ENCODE measurements at regions not wholly inside any gene's neighbourhood (a gene's known extent, or its start where the extent isn't known, plus 50 kb on each side); places are given as distances from the start of the nearest gene placed in this dataset.
"Not testable (repeated sequence)": the region's sequence is repeated elsewhere in the genome, so short reads cannot be mapped to it uniquely, and the experiment has no call there.

GRCh38 chr7:52547308-52547910 is 488.0 kb upstream of the POM121L12 start:
- ChIA-PET CTCF (ENCODE audit: partially characterized antibody) (no interaction called here), POLR2A (ENCODE audit: partially characterized antibody) (no interaction called here)
- no peak overlapping the region for H3K27ac Mint-ChIP-seq
- Histone ChIP-seq H3K36me3 (ENCODE audit: insufficient read depth, low read length) (no peaks in the 10 kb centered on the region), H3K27ac (ENCODE audit: low read depth, low read length) (no peak overlapping the region), H3K27me3 (ENCODE audit: insufficient read depth, low read length) (no peaks in the 10 kb centered on the region), H3K9me3 (ENCODE audit: control insufficient read depth in 1 of 2, low read length in 2 of 2) (no peaks in the 10 kb centered on the region), H3K4me3 (ENCODE audit: low read length in 2 of 2) (no peak overlapping the region), H3K4me1 (ENCODE audit: insufficient read depth, low read length) (no peaks in the 10 kb centered on the region)
- peaks cover 1 to 27% (median 18%) of the 10 kb centered on the region in 8 donors for H3K9me3 Mint-ChIP-seq
- H3K4me3 Mint-ChIP-seq: no peak overlapping the region
- no peak for DNase-seq
- H3K36me3 Mint-ChIP-seq: no peaks in the 10 kb centered on the region
- no peaks in the 10 kb centered on the region for H3K27me3 Mint-ChIP-seq
- no peaks in the 10 kb centered on the region for H3K4me1 Mint-ChIP-seq
- intact Hi-C loops (cut with micrococcal nuclease): no loop called here

- H3K4me1 Mint-ChIP-seq; H3K4me3 ChIP-seq (ENCODE audit: low read length in 2 of 2); H3K27me3 ChIP-seq (ENCODE audit: insufficient read depth, low read length); H3K4me1 ChIP-seq (ENCODE audit: insufficient read depth, low read length); H3K27ac ChIP-seq (ENCODE audit: low read depth, low read length); H3K4me3 Mint-ChIP-seq; DNase-seq; H3K27ac Mint-ChIP-seq; H3K27me3 Mint-ChIP-seq; H3K36me3 ChIP-seq (ENCODE audit: insufficient read depth, low read length); POLR2A ChIA-PET (ENCODE audit: partially characterized antibody); H3K9me3 ChIP-seq (ENCODE audit: control insufficient read depth in 1 of 2, low read length in 2 of 2); intact Hi-C loops (cut with micrococcal nuclease); H3K36me3 Mint-ChIP-seq; CTCF ChIA-PET (ENCODE audit: partially characterized antibody): not testable (repeated sequence)
- H3K9me3 Mint-ChIP-seq: peaks cover 6 to 32% (median 19%) of the 10 kb centered on the region in 8 donors
These were observed 494.2 kb upstream of the POM121L12 start for GRCh38 chr7:52541198-52541765.

- H3K4me3 Mint-ChIP-seq: no peak overlapping the region
- no peaks in the 10 kb centered on the region for H3K36me3 Mint-ChIP-seq
- H3K4me1 Mint-ChIP-seq: no peaks in the 10 kb centered on the region
- H3K4me1 ChIP-seq (ENCODE audit: insufficient read depth, low read length): no peaks in the 10 kb centered on the region
- no peak overlapping the region for H3K27ac ChIP-seq (ENCODE audit: low read depth, low read length)
- no peak for DNase-seq
- no peaks in the 10 kb centered on the region for H3K9me3 ChIP-seq (ENCODE audit: control insufficient read depth in 1 of 2, low read length in 2 of 2)
- ChIA-PET POLR2A (ENCODE audit: partially characterized antibody) (no interaction called here), CTCF (ENCODE audit: partially characterized antibody) (no interaction called here)
- no peak overlapping the region for H3K4me3 ChIP-seq (ENCODE audit: low read length in 2 of 2)
- no peaks in the 10 kb centered on the region for H3K27me3 Mint-ChIP-seq
- H3K27ac Mint-ChIP-seq: no peak overlapping the region
- H3K36me3 ChIP-seq (ENCODE audit: insufficient read depth, low read length): no peaks in the 10 kb centered on the region
- H3K9me3 Mint-ChIP-seq: peaks cover 7 to 33% (median 20%) of the 10 kb centered on the region in 8 donors
- H3K27me3 ChIP-seq (ENCODE audit: insufficient read depth, low read length): no peaks in the 10 kb centered on the region
- intact Hi-C loops (cut with micrococcal nuclease): no loop called here
These were observed 495.4 kb upstream of the POM121L12 start for GRCh38 chr7:52540041-52540440.

GRCh38 chr7:52539414-52539813 is 496.0 kb upstream of the POM121L12 start:
- no peaks in the 10 kb centered on the region for H3K9me3 ChIP-seq (ENCODE audit: control insufficient read depth in 1 of 2, low read length in 2 of 2)
- Mint-ChIP-seq H3K36me3 (no peaks in the 10 kb centered on the region), H3K27me3 (no peaks in the 10 kb centered on the region), H3K27ac (no peak overlapping the region), H3K4me1 (no peaks in the 10 kb centered on the region), H3K9me3 (peaks cover 7 to 33% (median 19%) of the 10 kb centered on the region in 8 donors), H3K4me3 (no peak overlapping the region)
- no peaks in the 10 kb centered on the region for H3K36me3 ChIP-seq (ENCODE audit: insufficient read depth, low read length)
- H3K4me1 ChIP-seq (ENCODE audit: insufficient read depth, low read length): no peaks in the 10 kb centered on the region
- H3K27ac ChIP-seq (ENCODE audit: low read depth, low read length): no peak overlapping the region
- H3K4me3 ChIP-seq (ENCODE audit: low read length in 2 of 2): no peak overlapping the region
- ChIA-PET POLR2A (ENCODE audit: partially characterized antibody) (no interaction called here), CTCF (ENCODE audit: partially characterized antibody) (no interaction called here)
- H3K27me3 ChIP-seq (ENCODE audit: insufficient read depth, low read length): no peaks in the 10 kb centered on the region
- DNase-seq: no peak
- intact Hi-C loops (cut with micrococcal nuclease): no loop called here

- Mint-ChIP-seq H3K4me1 (no peaks in the 10 kb centered on the region), H3K36me3 (no peaks in the 10 kb centered on the region), H3K27ac (no peak overlapping the region), H3K9me3 (peaks cover 8 to 38% (median 24%) of the 10 kb centered on the region in 8 donors), H3K4me3 (no peak overlapping the region), H3K27me3 (no peaks in the 10 kb centered on the region)
- Histone ChIP-seq H3K27ac (ENCODE audit: low read depth, low read length) (no peak overlapping the region), H3K9me3 (ENCODE audit: control insufficient read depth in 1 of 2, low read length in 2 of 2) (no peaks in the 10 kb centered on the region), H3K4me1 (ENCODE audit: insufficient read depth, low read length) (no peaks in the 10 kb centered on the region), H3K27me3 (ENCODE audit: insufficient read depth, low read length) (no peaks in the 10 kb centered on the region), H3K4me3 (ENCODE audit: low read length in 2 of 2) (no peak overlapping the region), H3K36me3 (ENCODE audit: insufficient read depth, low read length) (no peaks in the 10 kb centered on the region)
- intact Hi-C loops (cut with micrococcal nuclease): no loop called here
- ChIA-PET CTCF (ENCODE audit: partially characterized antibody) (no interaction called here), POLR2A (ENCODE audit: partially characterized antibody) (no interaction called here)
- DNase-seq: no peak
These were observed 498.4 kb upstream of the POM121L12 start for GRCh38 chr7:52537051-52537450.

- no peak for DNase-seq
- CTCF ChIA-PET (ENCODE audit: partially characterized antibody): no interaction called here
- intact Hi-C loops (cut with micrococcal nuclease): no loop called here
- H3K27me3 ChIP-seq (ENCODE audit: insufficient read depth, low read length): no peaks in the 10 kb centered on the region
- no peaks in the 10 kb centered on the region for H3K36me3 ChIP-seq (ENCODE audit: insufficient read depth, low read length)
- no peak overlapping the region for H3K27ac ChIP-seq (ENCODE audit: low read depth, low read length)
- H3K4me3 ChIP-seq (ENCODE audit: low read length in 2 of 2): no peak overlapping the region
- Mint-ChIP-seq H3K27ac (no peak overlapping the region), H3K36me3 (no peaks in the 10 kb centered on the region), H3K9me3 (peaks cover 0 to 22% (median 6%) of the 10 kb centered on the region in 8 donors), H3K4me1 (no peaks in the 10 kb centered on the region), H3K4me3 (no peak overlapping the region), H3K27me3 (no peaks in the 10 kb centered on the region)
- no peaks in the 10 kb centered on the region for H3K4me1 ChIP-seq (ENCODE audit: insufficient read depth, low read length)
- POLR2A ChIA-PET (ENCODE audit: partially characterized antibody): no interaction called here
- no peaks in the 10 kb centered on the region for H3K9me3 ChIP-seq (ENCODE audit: control insufficient read depth in 1 of 2, low read length in 2 of 2)
These were observed 509.6 kb upstream of the POM121L12 start for GRCh38 chr7:52525772-52526341.

GRCh38 chr7:52518869-52519268 is 516.6 kb upstream of the POM121L12 start:
- no peaks in the 10 kb centered on the region for H3K4me1 ChIP-seq (ENCODE audit: insufficient read depth, low read length)
- intact Hi-C loops (cut with micrococcal nuclease): no loop called here
- ChIA-PET POLR2A (ENCODE audit: partially characterized antibody) (no interaction called here), CTCF (ENCODE audit: partially characterized antibody) (interaction anchor here (0.6 kb wide), 1 partner anchor 362 kb away, joined by 3 read pairs; no protein-coding TSS in a partner anchor)
- H3K27me3 Mint-ChIP-seq: no peaks in the 10 kb centered on the region
- H3K27me3 ChIP-seq (ENCODE audit: insufficient read depth, low read length): no peaks in the 10 kb centered on the region
- H3K9me3 ChIP-seq (ENCODE audit: control insufficient read depth in 1 of 2, low read length in 2 of 2): no peaks in the 10 kb centered on the region
- H3K4me3 Mint-ChIP-seq: no peak overlapping the region
- no peak for DNase-seq
- no peaks in the 10 kb centered on the region for H3K36me3 ChIP-seq (ENCODE audit: insufficient read depth, low read length)
- no peaks in the 10 kb centered on the region for H3K36me3 Mint-ChIP-seq
- no peak overlapping the region for H3K27ac Mint-ChIP-seq
- H3K27ac ChIP-seq (ENCODE audit: low read depth, low read length): no peak overlapping the region
- no peaks in the 10 kb centered on the region for H3K4me1 Mint-ChIP-seq
- no peak overlapping the region for H3K4me3 ChIP-seq (ENCODE audit: low read length in 2 of 2)
- H3K9me3 Mint-ChIP-seq: peaks cover 4 to 53% (median 27%) of the 10 kb centered on the region in 8 donors

All from CD4-positive, alpha-beta memory T cell (primary cell).